Stimulated activated CD4-positive, alpha-beta T cell treated with anti-CD3 and anti-CD28 coated beads, Interleukin-4, amount 100 ng/mL, for 48 hours (primary cell): ENCODE measurements at regions not wholly inside any gene's neighbourhood (a gene's known extent, or its start where the extent isn't known, plus 50 kb on each side); places are given as distances from the start of the nearest gene placed in this dataset.
"Not testable (repeated sequence)": the region's sequence is repeated elsewhere in the genome, so short reads cannot be mapped to it uniquely, and the experiment has no call there.

Experiments used
- DNase-seq, 2 donors: peaks; one replicate each; pipeline ENCODE4 v3.0.0-alpha.2; 2020; ENCODE audit warnings: low read depth in 2 of 2

GRCh38 chr4:187064033-187064432, 340.4 kb upstream of the FAT1 start:
- no peak for DNase-seq

- DNase-seq: no peak
Observed at GRCh38 chr4:187065396-187065795, 341.7 kb upstream of the FAT1 start.

DNA sequence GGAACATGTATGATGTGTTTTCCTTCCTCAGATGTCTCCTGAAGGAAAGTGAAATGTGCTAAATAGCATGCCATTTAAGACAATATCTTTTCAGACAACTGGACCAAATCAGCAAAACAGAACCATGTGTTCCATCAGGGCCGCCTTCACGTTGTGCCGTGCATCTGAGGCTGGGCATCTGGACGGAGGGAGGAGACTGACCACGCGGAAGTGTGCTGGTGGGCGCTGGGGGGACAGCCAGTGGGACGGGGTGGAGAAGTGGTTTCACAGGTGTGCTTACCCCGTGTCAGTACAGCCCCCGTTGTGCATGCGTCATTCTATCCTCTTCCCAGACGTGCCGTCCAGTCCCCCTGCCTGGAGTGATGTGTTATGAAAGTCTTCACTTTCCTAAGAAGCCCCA, 342.1 kb upstream of the FAT1 start:
- DNase-seq: no peak

DNA sequence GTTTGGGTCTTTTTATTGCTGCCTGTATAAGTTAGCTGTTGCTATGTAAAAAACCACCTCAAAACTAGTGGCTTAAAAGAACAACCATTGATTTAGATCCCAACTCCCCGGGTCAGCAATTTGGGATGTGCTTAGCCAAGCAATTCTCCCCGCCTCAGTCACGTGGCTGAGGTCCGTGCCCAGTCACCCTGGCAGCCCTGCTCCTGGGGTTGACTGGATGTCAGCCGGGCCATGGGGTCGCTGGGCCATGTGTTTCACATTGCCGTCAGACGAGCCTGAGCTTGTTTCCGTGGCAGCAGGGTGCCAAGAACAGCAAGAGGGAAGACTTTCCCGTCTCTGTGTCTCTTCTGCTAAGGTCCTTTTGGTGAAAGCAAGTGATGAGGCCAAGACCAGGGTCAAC, 345.7 kb upstream of the FAT1 start:
- DNase-seq: no peak

- DNase-seq: no peak
Observed at GRCh38 chr4:187070158-187070557, 346.5 kb upstream of the FAT1 start.

GRCh38 chr4:187070740-187071139, 347.1 kb upstream of the FAT1 start:
- DNase-seq: no peak

DNA sequence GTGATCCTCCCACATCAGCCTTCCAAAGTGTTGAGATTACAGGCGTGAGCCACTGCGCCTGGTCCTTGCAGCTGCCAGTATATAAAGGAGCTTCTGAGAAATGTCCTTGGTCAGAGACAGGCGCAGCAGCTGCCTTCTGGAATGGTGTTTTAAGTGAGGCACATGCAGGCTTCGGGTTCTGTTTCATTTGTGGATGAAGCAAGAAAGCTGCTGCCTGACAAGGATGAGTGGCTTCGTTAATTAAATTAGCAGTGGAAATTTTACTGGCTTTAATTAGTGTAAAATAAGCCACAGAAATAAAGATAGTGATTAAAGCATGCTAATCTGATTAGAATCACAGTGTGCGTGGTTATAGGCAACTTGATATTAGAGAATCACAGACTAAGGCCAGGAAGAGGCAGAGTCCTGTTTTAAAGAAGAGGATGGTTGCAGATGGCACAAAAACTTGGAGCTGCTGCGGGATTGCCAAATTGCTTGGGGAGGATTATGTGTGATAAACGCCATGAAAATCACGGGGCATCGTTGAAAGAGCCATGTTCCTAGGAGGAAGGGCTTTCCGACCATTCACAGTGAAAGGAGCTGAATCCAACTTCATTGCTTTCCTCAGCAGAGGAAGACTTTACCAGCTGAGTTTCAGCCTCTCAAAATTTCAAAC, 348.4 kb upstream of the FAT1 start:
- no peak for DNase-seq

DNA sequence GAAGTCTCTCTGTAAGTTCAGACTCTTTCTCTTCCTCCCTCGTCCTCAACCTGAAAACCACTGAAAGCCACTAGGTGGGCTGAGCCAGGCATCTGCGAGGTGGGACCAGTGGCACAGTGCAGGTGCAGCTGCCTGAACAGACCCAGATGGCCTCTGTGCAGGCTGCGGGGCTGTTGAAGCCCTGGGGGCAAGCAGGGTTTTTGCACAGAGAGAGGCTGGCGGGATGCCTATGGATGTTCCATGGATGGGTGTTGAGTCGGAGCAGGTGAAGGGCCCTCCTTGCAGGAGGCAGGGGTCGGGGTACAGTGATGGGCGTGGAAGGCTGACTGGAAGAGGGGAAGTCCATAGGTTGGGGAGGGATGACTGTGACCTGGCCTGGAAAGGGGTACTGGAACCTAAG, 350.2 kb upstream of the FAT1 start:
- no peak for DNase-seq

DNA sequence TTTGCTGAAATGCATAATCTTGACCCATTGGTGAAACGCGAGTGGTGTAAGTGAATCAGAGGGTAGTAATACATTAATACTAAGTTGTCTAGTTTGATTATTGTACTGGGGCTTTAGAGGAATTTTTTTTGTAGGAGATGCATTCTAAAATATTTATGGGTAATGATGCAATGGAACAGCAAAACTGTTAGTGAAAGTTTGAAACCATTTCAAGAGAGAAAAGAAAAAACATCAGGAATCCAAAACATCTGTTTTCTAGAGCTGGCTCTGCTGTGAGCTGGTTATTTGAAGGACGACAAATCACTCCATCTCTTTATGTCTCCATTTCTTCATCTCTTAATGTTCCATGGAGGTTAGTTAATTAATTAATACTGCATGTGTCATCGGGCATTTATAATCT, 351.9 kb upstream of the FAT1 start:
- DNase-seq: no peak

GRCh38 chr4:187077744-187078401, 354.2 kb upstream of the FAT1 start:
- DNase-seq: no peak

GRCh38 chr4:187084701-187085100, 361.0 kb upstream of the FAT1 start:
- no peak for DNase-seq

- DNase-seq: no peak
Observed at GRCh38 chr4:187085339-187085738, 361.7 kb upstream of the FAT1 start.

- DNase-seq: no peak
Observed at GRCh38 chr4:187086151-187086550, 362.5 kb upstream of the FAT1 start.

- DNase-seq: no peak
Observed at GRCh38 chr4:187088070-187088799, 364.6 kb upstream of the FAT1 start.

- no peak for DNase-seq
Observed at GRCh38 chr4:187090401-187090800, 366.7 kb upstream of the FAT1 start.

DNA sequence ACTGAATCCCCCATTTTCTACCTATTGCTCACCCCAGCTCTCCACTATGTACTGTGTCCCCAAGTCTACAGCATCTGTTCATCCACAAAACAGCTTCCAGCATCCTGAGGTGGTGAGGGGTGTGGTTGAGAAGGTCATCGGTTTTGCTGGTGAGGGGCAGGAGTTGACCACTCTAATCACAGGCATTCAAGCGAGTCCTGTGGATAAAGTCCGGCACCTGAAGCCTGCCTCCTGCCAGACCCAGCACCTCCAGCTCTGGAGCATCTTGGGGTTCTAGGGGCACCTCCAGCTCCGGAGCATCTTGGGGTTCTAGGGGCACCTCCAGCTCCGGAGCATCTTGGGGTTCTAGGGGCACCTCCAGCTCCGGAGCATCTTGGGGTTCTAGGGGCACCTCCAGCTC, 367.2 kb upstream of the FAT1 start:
- DNase-seq: not testable (repeated sequence)

DNA sequence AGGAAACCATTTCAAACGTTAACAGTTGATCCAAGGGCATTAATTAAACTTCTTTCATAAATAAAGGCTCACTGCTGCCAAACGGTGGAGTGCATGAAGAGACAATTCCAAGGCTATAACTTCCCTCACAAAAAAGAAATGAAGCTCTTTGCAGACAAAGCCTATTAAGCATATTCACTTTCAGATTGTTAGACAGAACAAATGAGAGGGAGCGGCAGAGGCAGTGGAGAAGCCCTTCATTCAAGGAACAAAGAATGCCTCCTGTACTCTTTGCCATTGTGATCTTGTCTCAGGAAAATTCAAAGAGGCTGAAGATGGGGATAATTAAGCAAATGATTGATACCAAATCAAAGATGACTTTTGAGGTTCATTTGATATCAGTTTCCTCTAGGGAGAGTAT, 370.5 kb upstream of the FAT1 start:
- DNase-seq: no peak

DNA sequence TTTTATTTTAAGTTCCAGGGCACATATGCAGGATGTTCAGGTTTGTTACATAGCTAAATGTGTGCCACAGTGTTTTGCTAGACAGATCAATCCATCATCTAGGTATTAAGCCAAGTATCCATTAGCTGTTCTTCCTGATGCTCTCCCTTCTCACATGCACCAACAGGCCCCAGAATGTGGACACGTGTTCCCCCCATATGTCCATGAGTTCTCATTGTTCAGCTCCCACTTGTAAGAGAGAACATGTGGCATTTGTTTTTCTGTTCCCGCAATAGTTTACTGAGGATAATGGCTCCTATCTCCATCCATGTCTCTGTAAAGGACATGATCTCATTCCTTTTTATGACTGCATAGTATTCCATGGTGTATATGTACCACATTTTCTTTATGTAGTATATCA, 374.8 kb upstream of the FAT1 start:
- no peak for DNase-seq

DNA sequence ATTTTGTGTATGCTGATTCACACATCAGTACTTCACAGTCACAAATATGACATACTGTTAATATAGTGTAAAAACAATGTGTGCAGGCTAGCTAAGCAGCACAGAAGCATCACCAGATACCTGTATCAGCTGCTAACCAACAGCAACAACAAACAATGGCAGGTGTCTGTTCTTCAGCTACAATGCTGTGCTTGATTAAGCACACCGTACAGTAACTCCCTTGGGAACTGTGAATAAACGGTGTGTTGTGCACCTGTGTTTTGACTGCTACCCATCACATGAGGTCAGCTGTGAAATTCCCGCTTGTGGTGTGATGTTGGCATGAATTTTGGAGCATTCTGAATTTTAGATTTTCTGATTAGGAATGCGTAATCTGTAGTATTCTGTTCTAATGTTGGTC, 379.7 kb upstream of the FAT1 start:
- no peak for DNase-seq

GRCh38 chr4:187108845-187109244, 385.2 kb upstream of the FAT1 start:
- DNase-seq: no peak

GRCh38 chr4:187109636-187110035, 386.0 kb upstream of the FAT1 start:
- DNase-seq: no peak

GRCh38 chr4:187118166-187118565, 394.5 kb upstream of the FAT1 start:
- DNase-seq: no peak

GRCh38 chr4:187118602-187119120, 395.0 kb upstream of the FAT1 start:
- DNase-seq: no peak
